Cardiac fibroblast (primary cell): ENCODE measurements at regions not wholly inside any gene's neighbourhood (a gene's known extent, or its start where the extent isn't known, plus 50 kb on each side); places are given as distances from the start of the nearest gene placed in this dataset.

Source experiments
- DNase-seq, 2 donors: peaks; one replicate each; pipeline versions ENCODE4 v3.0.0 to v3.0.0-alpha.2; 2010; ENCODE audit warnings: low read depth in 2 of 2
- H3K4me3 ChIP-seq, 2 donors: replicated peaks in 1 of 2; 1 replicate in 1 of 2; 2 replicates in 1 of 2; pipeline ENCODE4 v1.5.1; 2011; ENCODE audit warnings: low read depth in 2 of 2, low read length in 2 of 2, mild to moderate bottlenecking in 2 of 2, moderate library complexity in 1 of 2
- TF ChIP-seq, protein P1 (sequence below): IDR thresholded peaks from one replicate; pipeline ENCODE4 v1.5.1; 2011; ENCODE audit warnings: low read depth, mild to moderate bottlenecking, low read length, inconsistent platforms

DNA sequence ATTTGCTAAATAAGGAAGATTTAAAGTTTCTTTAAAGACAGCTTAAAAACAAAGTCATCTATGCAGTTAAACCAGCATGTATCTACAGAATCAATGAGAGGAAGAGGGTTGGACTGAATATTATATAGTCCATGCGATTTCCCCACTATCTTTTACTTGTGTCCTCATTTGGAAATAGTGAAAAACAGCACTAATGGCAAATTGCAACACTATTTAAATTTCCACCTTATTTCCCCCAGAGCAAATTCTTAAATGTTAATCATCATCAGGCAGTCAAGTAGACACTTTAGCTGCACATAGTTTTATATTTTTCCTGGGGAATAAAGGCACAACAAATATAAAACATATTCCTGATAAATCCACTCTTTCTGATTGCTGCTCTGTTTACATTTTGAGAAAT is 114.6 kb downstream of the LCA5 start:
- TF ChIP-seq, protein P1, sequence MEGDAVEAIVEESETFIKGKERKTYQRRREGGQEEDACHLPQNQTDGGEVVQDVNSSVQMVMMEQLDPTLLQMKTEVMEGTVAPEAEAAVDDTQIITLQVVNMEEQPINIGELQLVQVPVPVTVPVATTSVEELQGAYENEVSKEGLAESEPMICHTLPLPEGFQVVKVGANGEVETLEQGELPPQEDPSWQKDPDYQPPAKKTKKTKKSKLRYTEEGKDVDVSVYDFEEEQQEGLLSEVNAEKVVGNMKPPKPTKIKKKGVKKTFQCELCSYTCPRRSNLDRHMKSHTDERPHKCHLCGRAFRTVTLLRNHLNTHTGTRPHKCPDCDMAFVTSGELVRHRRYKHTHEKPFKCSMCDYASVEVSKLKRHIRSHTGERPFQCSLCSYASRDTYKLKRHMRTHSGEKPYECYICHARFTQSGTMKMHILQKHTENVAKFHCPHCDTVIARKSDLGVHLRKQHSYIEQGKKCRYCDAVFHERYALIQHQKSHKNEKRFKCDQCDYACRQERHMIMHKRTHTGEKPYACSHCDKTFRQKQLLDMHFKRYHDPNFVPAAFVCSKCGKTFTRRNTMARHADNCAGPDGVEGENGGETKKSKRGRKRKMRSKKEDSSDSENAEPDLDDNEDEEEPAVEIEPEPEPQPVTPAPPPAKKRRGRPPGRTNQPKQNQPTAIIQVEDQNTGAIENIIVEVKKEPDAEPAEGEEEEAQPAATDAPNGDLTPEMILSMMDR, result no peak
- no peak for DNase-seq
- H3K4me3 ChIP-seq, result no peak overlapping the region

DNA sequence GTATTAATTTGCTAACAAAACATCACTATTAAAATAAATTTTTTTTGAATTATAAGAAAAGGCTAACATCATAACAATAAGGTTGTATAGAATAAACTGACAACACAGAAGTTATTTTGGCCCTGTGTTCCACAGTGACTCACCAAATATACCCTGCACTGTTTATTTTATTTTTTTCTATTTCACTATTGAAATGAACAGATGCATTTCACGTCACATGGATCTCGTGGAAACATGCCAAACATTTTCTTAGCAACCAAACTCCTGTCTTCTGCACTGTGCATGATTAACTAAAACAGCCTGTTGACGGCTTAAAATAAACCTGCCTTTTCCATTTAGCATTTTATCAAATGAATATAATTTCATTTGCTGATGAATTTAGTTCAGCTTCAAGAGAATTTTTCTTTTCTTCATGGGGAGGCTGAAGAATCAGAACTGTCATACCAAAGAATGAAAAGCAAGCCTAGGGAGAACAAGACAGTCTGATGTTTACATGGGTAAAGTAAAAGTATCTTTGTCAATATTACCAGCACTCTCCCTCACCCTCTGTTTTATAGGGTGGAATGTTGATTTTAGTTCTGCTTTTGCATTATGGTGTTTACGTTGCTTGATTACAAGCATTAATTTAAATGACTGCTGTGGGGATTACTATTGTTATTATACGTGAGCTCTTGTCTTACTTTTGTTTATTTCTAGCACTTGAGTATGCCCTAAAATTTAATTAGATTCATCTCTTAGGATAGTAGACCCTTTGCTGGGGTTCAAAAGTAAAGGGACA is 115.3 kb downstream of the LCA5 start:
- H3K4me3 ChIP-seq, result peak overlapping the region in 1 of 2 donors; percentile 30
- TF ChIP-seq, protein P1, result no peak
- DNase-seq, result peak; percentile 96 to 99

DNA sequence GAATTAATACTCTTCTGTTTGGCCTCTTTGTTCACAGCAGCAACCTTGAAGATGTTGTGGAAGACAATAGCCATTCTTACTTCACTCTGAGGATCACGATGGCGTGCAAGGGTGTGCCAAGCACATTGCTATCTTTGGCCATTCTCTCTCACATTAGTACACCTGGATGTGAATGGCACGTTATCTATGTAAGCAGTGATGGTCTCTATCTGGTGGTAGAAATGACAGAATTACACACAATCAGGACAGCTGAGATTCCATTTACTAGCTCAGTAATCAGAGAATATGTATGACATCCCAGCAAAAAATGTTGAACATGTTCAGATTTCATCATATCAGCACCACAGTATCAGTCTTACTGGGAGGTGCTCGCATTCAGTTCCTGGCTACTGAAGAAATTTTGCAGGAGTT is 116.2 kb downstream of the LCA5 start:
- TF ChIP-seq, protein P1, result no peak
- H3K4me3 ChIP-seq, result no peak overlapping the region
- peak; percentile 63 to 79 for DNase-seq

DNA sequence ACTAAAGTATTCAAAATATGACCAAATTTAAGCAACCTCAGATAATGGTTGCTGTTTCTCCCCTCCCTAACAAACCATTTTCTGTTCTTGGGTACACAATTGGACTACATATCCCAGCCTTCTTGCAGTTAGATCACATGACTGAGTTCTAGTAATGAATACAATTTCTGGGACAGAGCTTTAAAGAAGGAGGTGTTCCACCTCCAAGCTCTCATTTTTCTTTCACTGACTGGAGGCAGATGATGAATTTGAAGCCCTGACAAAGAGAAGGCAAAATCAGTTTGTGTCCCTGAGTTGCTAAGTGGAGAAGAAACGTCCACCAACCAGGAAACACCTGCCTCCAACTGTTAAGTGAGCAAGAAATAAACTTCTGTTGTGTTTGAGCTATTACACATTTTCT is 117.2 kb downstream of the LCA5 start:
- TF ChIP-seq, protein P1, result no peak
- H3K4me3 ChIP-seq, result no peak overlapping the region
- DNase-seq, result no peak

DNA sequence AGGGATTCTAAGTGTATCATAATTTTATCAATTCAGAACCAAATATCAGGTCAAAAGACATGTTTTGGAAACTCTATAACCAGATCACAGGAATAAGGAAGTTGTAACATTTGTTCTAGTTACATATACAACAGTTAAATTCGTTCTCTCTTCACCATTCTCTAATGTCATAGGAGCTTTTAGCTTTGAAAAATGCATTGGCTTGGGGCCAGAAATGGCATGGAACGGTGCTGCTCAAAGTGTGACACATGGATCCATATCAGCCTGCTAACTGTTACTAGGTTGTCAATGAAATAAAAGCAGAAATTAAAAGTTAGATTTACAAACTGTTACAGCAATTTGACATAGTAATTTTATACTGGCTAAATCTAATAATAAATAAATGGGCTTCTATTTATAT is 120.3 kb downstream of the LCA5 start:
- no peak overlapping the region for H3K4me3 ChIP-seq
- no peak for DNase-seq
- TF ChIP-seq, protein P1, result no peak

DNA sequence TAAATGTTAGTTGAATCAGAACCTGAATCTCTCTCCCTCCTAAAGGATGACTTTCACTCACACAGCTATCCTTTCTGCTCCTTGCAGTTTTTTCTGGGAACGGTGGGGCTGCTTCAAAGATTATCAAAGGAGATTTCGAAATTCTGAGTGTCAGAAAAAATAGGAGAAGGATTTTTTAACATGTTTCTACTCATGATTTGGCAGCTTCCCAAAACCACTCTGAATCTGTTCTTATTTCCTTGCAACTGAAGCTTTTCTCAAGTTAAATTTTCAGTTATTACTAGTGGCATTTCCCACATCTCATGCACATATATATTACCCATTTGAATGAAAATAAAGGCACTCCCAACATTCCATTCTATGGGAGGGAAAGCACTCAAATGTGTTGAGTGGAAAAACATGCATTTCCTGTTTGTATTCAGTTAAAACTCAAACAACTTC is 123.6 kb downstream of the LCA5 start:
- TF ChIP-seq, protein P1, result no peak
- peak; percentile 80 to 83 for DNase-seq
- no peak overlapping the region for H3K4me3 ChIP-seq
